IMR-90 (cell line): ENCODE measurements at regions not wholly inside any gene's neighbourhood (a gene's known extent, or its start where the extent isn't known, plus 50 kb on each side); places are given as distances from the start of the nearest gene placed in this dataset.

Experiments used
- ATAC-seq: fragments of 200-7000 bp; cut with Tn5 transposase; 2 replicates; pipeline ENCODE4 v1.9.1; 2020; ENCODE audit warnings: low read depth, mild to moderate bottlenecking, moderate library complexity
- BruUV-seq: library from RNA; stranded (reverse); fragments of 400-500 nt; replicated peaks from 2 replicates; lab custom pipeline; 2021; lab: Mats Ljungman, UMichigan
- CTCF ChIA-PET: fragments of 300-600 bp; formaldehyde crosslinking; extraction: SDS; loops from one replicate; lab custom pipeline; 2021; ENCODE audit warnings: antibody characterized with exemption; lab: Yijun Ruan, JAX
- POLR2A ChIA-PET: fragments of 300-600 bp; sonication (Branson Sonifier 250); formaldehyde crosslinking; loops from one replicate; lab custom pipeline; 2022; ENCODE audit warnings: antibody characterized with exemption; ENCODE audit not compliant: unreplicated experiment; lab: Charles Lee
- DNase-seq: peaks from one replicate; pipeline ENCODE4 v3.0.0; 2013
- H2AFZ ChIP-seq: replicated peaks from 2 replicates; pipeline ENCODE3; 2013; ENCODE audit warnings: low read length, mild to moderate bottlenecking; ENCODE audit not compliant: poor library complexity
- H2AK5ac ChIP-seq: 2 replicates; pipeline ENCODE4 v1.6.1; 2013; ENCODE audit warnings: low read depth, low read length, inconsistent platforms
- H2AK9ac ChIP-seq: replicated peaks from 2 replicates; pipeline ENCODE3; 2013; ENCODE audit warnings: mild to moderate bottlenecking, low read depth, low read length, moderate library complexity; ENCODE audit not compliant: poor library complexity
- H2BK120ac ChIP-seq: 2 replicates; pipeline ENCODE4 v1.6.1; 2013; ENCODE audit warnings: low read depth, low read length, inconsistent platforms
- H2BK15ac ChIP-seq: 3 replicates; pipeline ENCODE4 v1.6.1; 2013; ENCODE audit warnings: low read depth, low read length, inconsistent platforms
- H2BK20ac ChIP-seq: 2 replicates; pipeline ENCODE4 v1.6.1; 2013; ENCODE audit warnings: low read depth, mild to moderate bottlenecking, inconsistent platforms, low read length, moderate library complexity
- H2BK5ac ChIP-seq: 2 replicates; pipeline ENCODE4 v1.6.1; 2013; ENCODE audit warnings: mild to moderate bottlenecking, low read depth, low read length, inconsistent platforms; ENCODE audit not compliant: poor library complexity, severe bottlenecking
- H3K14ac ChIP-seq: replicated peaks from 2 replicates; pipeline ENCODE4 v1.6.1; 2013; ENCODE audit warnings: low read depth, low read length, inconsistent platforms
- H3K18ac ChIP-seq: 2 replicates; pipeline ENCODE4 v1.6.1; 2013; ENCODE audit warnings: low read depth, low read length, control low read depth
- H3K23ac ChIP-seq: 2 replicates; pipeline ENCODE4 v1.6.1; 2013; ENCODE audit warnings: low read depth, low read length, inconsistent platforms
- H3K27ac ChIP-seq: 2 replicates; pipeline ENCODE4 v1.5.1; 2013; ENCODE audit warnings: mild to moderate bottlenecking, control low read depth, low read length; ENCODE audit not compliant: insufficient read depth
- H3K27me3 ChIP-seq: 2 replicates; pipeline ENCODE4 v1.6.1; 2013; ENCODE audit warnings: low read length; ENCODE audit not compliant: control insufficient read depth, insufficient read depth
- H3K36me3 ChIP-seq: 2 replicates; pipeline ENCODE4 v1.6.1; 2013; ENCODE audit warnings: low read length, mixed read lengths; ENCODE audit not compliant: control insufficient read depth, insufficient read depth
- H3K4ac ChIP-seq: 2 replicates; pipeline ENCODE4 v1.6.1; 2013; ENCODE audit warnings: low read depth, low read length, inconsistent platforms
- H3K4me1 ChIP-seq: 2 replicates; pipeline ENCODE4 v1.6.1; 2013; ENCODE audit warnings: low read length, mixed read lengths; ENCODE audit not compliant: control insufficient read depth, insufficient read depth
- H3K4me2 ChIP-seq: 2 replicates; pipeline ENCODE4 v1.6.1; 2013; ENCODE audit warnings: low read depth, mild to moderate bottlenecking, control low read depth, low read length, moderate library complexity
- H3K4me3 ChIP-seq: 2 replicates; pipeline ENCODE4 v1.5.1; 2013; ENCODE audit warnings: low read depth, mild to moderate bottlenecking, control low read depth, low read length, moderate library complexity; ENCODE audit not compliant: insufficient read depth
- H3K56ac ChIP-seq: 2 replicates; pipeline ENCODE4 v1.6.1; 2013; ENCODE audit warnings: low read length, inconsistent platforms; ENCODE audit not compliant: insufficient read depth; ENCODE audit errors: extremely low read depth
- H3K79me1 ChIP-seq, 2 experiments: 2 replicates each; pipeline ENCODE4 v1.6.1; 2013; ENCODE audit warnings: low read length in 2 of 2, inconsistent platforms in 1 of 2, low read depth in 1 of 2
- H3K9ac ChIP-seq: 2 replicates; pipeline ENCODE4 v1.6.1; 2013; ENCODE audit warnings: low read depth, low read length, control low read depth
- H3K9me1 ChIP-seq: 2 replicates; pipeline ENCODE4 v1.6.1; 2013; ENCODE audit warnings: low read length, inconsistent platforms; ENCODE audit not compliant: insufficient read depth
- H3K9me3 ChIP-seq: 2 replicates; pipeline ENCODE4 v1.6.1; 2013; ENCODE audit warnings: low read length; ENCODE audit not compliant: control insufficient read depth, insufficient read depth
- H4K20me1 ChIP-seq: 2 replicates; pipeline ENCODE4 v1.6.1; 2013; ENCODE audit warnings: low read length, inconsistent platforms; ENCODE audit not compliant: insufficient read depth
- H4K5ac ChIP-seq: 2 replicates; pipeline ENCODE4 v1.6.1; 2013; ENCODE audit warnings: mild to moderate bottlenecking, low read depth, low read length, control low read depth
- H4K8ac ChIP-seq, 2 experiments: 2 replicates each; pipeline ENCODE4 v1.6.1; 2013; ENCODE audit warnings: low read depth in 2 of 2, low read length in 2 of 2, control low read depth in 1 of 2, inconsistent platforms in 1 of 2
- H4K91ac ChIP-seq: 2 replicates; pipeline ENCODE4 v1.6.1; 2013; ENCODE audit warnings: low read depth, low read length, inconsistent platforms; ENCODE audit not compliant: insufficient read depth
- BHLHE40 ChIP-seq: fragments of 150-350 bp; IDR thresholded peaks from 2 replicates; pipeline ENCODE4 v1.6.1; 2016; ENCODE audit warnings: mild to moderate bottlenecking, low read depth, low read length
- CHD1 ChIP-seq: IDR thresholded peaks from 2 replicates; pipeline ENCODE4 v1.6.1; 2012; ENCODE audit warnings: low read depth, low read length, improper control_type of control experiment
- ELK1 ChIP-seq: fragments of 150-350 bp; IDR thresholded peaks from 2 replicates; pipeline ENCODE4 v1.6.1; 2016; ENCODE audit warnings: low read depth, mild to moderate bottlenecking, low read length, moderate library complexity, borderline replicate concordance
- FOS ChIP-seq: fragments of 150-350 bp; IDR thresholded peaks from 2 replicates; pipeline ENCODE4 v1.6.1; 2016; ENCODE audit warnings: low read depth, low read length
- MAFK ChIP-seq: IDR thresholded peaks from 2 replicates; pipeline ENCODE4 v1.6.1; 2012; ENCODE audit warnings: low read depth, low read length, improper control_type of control experiment
- MAZ ChIP-seq: IDR thresholded peaks from 2 replicates; pipeline ENCODE4 v1.6.1; 2012; ENCODE audit warnings: low read depth, mild to moderate bottlenecking, low read length, improper control_type of control experiment, moderate library complexity, borderline replicate concordance
- MXI1 ChIP-seq: IDR thresholded peaks from 2 replicates; pipeline ENCODE4 v1.6.1; 2012; ENCODE audit warnings: low read depth, mild to moderate bottlenecking, low read length, moderate library complexity, borderline replicate concordance
- NFE2L2 ChIP-seq: fragments of 150-350 bp; IDR thresholded peaks from 2 replicates; pipeline ENCODE4 v1.6.1; 2016; ENCODE audit warnings: low read depth, mild to moderate bottlenecking, low read length
- POLR2A ChIP-seq: IDR thresholded peaks from 2 replicates; pipeline ENCODE4 v1.6.1; 2012; ENCODE audit warnings: mild to moderate bottlenecking, low read depth, low read length
- RAD21 ChIP-seq: IDR thresholded peaks from 2 replicates; pipeline ENCODE4 v1.6.1; 2012; ENCODE audit warnings: low read length, improper control_type of control experiment
- RCOR1 ChIP-seq: IDR thresholded peaks from 2 replicates; pipeline ENCODE4 v1.6.1; 2012; ENCODE audit warnings: mild to moderate bottlenecking, low read length, improper control_type of control experiment; ENCODE audit not compliant: insufficient replicate concordance
- RFX5 ChIP-seq: IDR thresholded peaks from 2 replicates; pipeline ENCODE4 v1.8.0; 2012; ENCODE audit warnings: low read depth, mild to moderate bottlenecking, low read length, moderate library complexity
- SMC3 ChIP-seq: fragments of 150-350 bp; IDR thresholded peaks from 2 replicates; pipeline ENCODE4 v1.6.1; 2016; ENCODE audit warnings: low read depth, mild to moderate bottlenecking, antibody characterized with exemption, low read length, moderate library complexity
- USF2 ChIP-seq: fragments of 150-350 bp; IDR thresholded peaks from 2 replicates; pipeline ENCODE4 v1.6.1; 2017; ENCODE audit warnings: mild to moderate bottlenecking, antibody characterized with exemption, low read length, low read depth
- WGBS, 2 experiments: methylation state at CpG; one replicate each; pipeline versions ENCODE4 v1.1.5 to v1.1.7; 2013; ENCODE audit warnings: missing lambda C conversion rate in 2 of 2; ENCODE audit not compliant: insufficient read length in 1 of 2; ENCODE audit errors: extremely low coverage in 2 of 2; 5-methylcytosine and 5-hydroxymethylcytosine counted together
- dilution Hi-C: fragments of 300-500 bp; cut with HindIII; formaldehyde crosslinking; loops from one replicate; pipeline ENCODE4 v1.14.3; 2018; ENCODE audit warnings: low sequenced_read_pairs; ENCODE audit not compliant: unreplicated experiment
- in situ Hi-C: fragments of 300-500 bp; cut with MboI; formaldehyde crosslinking; loops from 3 replicates; pipeline ENCODE4 v1.14.3; 2019; ENCODE audit warnings: low sequenced_read_pairs, inconsistent platforms, mixed read lengths
- intact Hi-C: fragments of 100-400 bp; cut with micrococcal nuclease; formaldehyde crosslinking; loops from 2 replicates; pipeline ENCODE4 v1.10.0; 2022
- TF ChIP-seq, protein P1 (sequence below): conservative IDR thresholded peaks from 2 replicates; pipeline ENCODE4 v1.5.1; 2012; ENCODE audit warnings: mild to moderate bottlenecking, low read depth, low read length, improper control_type of control experiment

- ChIA-PET CTCF (no interaction called here), POLR2A (no interaction called here)
- no peak overlapping the region for H3K27ac ChIP-seq
- no peak overlapping the region for H3K9ac ChIP-seq
- in situ Hi-C loops = no loop called here
- H3K4me1 ChIP-seq = no peaks in the 10 kb centered on the region
- no peak overlapping the region for H2BK120ac ChIP-seq
- dilution Hi-C loops = no loop called here
- no peak overlapping the region for H3K4ac ChIP-seq
- H2BK5ac ChIP-seq = no peak overlapping the region
- H3K36me3 ChIP-seq = no peaks in the 10 kb centered on the region
- no peak for DNase-seq
- H3K27me3 ChIP-seq = no peaks in the 10 kb centered on the region
- no peak overlapping the region for H3K14ac ChIP-seq
- no peak overlapping the region for H2AFZ ChIP-seq
- BruUV-seq = no TSS peak
- H3K18ac ChIP-seq = no peak overlapping the region
- no peaks in the 10 kb centered on the region for H3K79me1 ChIP-seq
- peaks cover 1% of the 10 kb centered on the region; the same call in 1 of the 2 replicates for H3K9me3 ChIP-seq
- intact Hi-C loops = no loop called here
- TF ChIP-seq NFE2L2 (no peak), ELK1 (no peak), CHD1 (no peak), POLR2A (no peak), RAD21 (no peak), RFX5 (no peak), USF2 (no peak), FOS (no peak), SMC3 (no peak), BHLHE40 (no peak), RCOR1 (no peak), MAFK (no peak), MXI1 (no peak), MAZ (no peak)
- TF ChIP-seq, protein P1, sequence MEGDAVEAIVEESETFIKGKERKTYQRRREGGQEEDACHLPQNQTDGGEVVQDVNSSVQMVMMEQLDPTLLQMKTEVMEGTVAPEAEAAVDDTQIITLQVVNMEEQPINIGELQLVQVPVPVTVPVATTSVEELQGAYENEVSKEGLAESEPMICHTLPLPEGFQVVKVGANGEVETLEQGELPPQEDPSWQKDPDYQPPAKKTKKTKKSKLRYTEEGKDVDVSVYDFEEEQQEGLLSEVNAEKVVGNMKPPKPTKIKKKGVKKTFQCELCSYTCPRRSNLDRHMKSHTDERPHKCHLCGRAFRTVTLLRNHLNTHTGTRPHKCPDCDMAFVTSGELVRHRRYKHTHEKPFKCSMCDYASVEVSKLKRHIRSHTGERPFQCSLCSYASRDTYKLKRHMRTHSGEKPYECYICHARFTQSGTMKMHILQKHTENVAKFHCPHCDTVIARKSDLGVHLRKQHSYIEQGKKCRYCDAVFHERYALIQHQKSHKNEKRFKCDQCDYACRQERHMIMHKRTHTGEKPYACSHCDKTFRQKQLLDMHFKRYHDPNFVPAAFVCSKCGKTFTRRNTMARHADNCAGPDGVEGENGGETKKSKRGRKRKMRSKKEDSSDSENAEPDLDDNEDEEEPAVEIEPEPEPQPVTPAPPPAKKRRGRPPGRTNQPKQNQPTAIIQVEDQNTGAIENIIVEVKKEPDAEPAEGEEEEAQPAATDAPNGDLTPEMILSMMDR = no peak
- H3K9me1 ChIP-seq = no peaks in the 10 kb centered on the region
- no peak overlapping the region for H2BK15ac ChIP-seq
- no CpG with 5 or more reads among the region's 1 CpG for WGBS, 2 experiments
- H2AK5ac ChIP-seq = no peak overlapping the region
- H4K91ac ChIP-seq = no peak overlapping the region
- no peak overlapping the region for H3K23ac ChIP-seq
- H4K20me1 ChIP-seq = no peaks in the 10 kb centered on the region
- H3K4me2 ChIP-seq = no peak overlapping the region
- ATAC-seq = no peak
- no peak overlapping the region for H4K8ac ChIP-seq
- H3K4me3 ChIP-seq = no peak overlapping the region
- no peak overlapping the region for H3K56ac ChIP-seq
- no peak overlapping the region for H2BK20ac ChIP-seq
- no peak overlapping the region for H4K5ac ChIP-seq
- H2AK9ac ChIP-seq = no peak overlapping the region
These were observed 166.6 kb downstream of the NXPE2 start for GRCh38 chr11:114844896-114845295.
